T-helper 22 cell (primary cell): ENCODE measurements at regions not wholly inside any gene's neighbourhood (a gene's known extent, or its start where the extent isn't known, plus 50 kb on each side); places are given as distances from the start of the nearest gene placed in this dataset.
"Not testable (repeated sequence)": the region's sequence is repeated elsewhere in the genome, so short reads cannot be mapped to it uniquely, and the experiment has no call there.

Experiments used
- DNase-seq: peaks from one replicate; pipeline ENCODE4 v3.0.0-alpha.2; 2020; ENCODE audit warnings: low read depth

GRCh38 chr22:49349181-49349835, 478.4 kb downstream of the BRD1 start:
- no peak for DNase-seq

DNA sequence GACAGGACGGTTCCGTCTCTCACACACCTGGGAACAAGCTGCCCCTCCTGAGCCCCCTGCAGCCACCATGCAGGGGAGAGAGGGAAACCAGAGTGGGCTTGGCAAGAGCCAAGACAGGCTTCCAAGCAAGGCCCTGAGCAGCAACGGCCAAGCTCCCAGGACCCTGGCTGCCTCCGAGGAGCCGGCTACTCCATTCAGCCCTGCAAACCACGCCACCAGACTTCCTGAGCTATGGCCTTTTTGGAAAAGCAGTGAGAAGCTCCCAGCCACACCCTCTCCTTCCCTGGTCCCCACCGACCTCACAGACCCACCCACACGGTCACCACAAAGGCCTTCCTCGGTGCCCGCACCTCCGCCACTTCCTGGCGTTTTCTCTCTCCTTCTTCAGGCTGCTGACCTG, 479.0 kb downstream of the BRD1 start:
- no peak for DNase-seq

GRCh38 chr22:49347376-49347775, 480.3 kb downstream of the BRD1 start:
- DNase-seq, result no peak

- no peak for DNase-seq
Measured at GRCh38 chr22:49345896-49346295, 481.8 kb downstream of the BRD1 start.

GRCh38 chr22:49344656-49345055, 483.0 kb downstream of the BRD1 start:
- DNase-seq, result no peak

- no peak for DNase-seq
Measured at GRCh38 chr22:49344161-49344560, 483.5 kb downstream of the BRD1 start.

DNA sequence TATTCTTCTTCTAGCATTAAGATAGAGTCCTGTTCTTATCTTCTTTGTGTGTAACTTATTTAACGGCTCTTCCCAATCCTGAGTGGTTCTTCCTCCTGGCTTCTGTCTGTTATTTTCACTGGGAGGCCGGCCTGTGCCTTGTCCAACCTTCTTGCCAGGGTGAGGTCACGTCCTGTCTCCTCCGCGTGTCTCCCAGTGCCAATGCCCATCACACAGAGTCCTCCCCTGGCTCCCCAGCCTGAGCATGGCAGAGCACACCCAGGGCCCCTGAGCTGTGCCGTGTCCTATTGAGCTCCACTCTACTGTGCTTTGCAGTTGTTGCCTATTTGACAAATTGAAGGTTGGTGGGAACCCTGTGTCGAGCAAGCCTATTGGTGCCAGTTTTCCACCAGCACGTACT, 487.3 kb downstream of the BRD1 start:
- no peak for DNase-seq

GRCh38 chr22:49336483-49336882, 491.2 kb downstream of the BRD1 start:
- DNase-seq, result not testable (repeated sequence)

DNA sequence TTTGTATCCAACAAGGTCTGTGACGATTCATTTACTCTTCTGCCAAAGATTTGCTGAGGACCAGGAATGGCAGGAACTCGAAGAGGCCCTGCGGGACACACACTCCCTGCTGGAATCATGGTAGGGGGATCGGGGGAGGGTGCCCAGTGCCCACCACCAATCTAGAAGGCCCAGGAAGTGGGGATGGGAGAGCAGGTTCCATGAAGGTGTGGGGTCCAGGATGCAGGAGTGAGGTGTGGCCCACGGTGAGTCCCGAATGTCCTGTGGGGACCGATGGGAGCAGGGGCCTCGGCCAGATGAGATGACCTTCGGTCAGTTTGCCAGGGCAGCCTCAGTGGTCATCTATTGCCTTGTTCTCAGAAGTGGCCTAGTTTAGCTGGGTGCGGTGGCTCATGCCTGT, 492.7 kb downstream of the BRD1 start:
- DNase-seq, result no peak

DNA sequence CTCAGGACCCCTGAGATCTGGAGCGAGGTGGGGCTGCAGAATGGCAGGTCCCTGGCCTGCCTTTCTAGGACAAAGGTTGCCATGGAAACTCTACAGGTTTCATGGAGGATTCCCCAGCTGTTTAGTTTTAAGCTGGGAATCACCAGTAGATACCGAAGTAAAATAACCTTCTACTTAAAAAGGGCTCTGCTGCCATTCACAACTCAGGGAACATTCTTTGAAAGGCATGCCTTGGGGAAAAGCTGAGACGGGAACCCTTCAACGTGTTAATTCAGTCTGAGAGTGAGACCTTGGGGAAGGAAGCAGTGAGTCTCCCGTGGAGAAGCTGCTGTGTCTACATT, 493.3 kb downstream of the BRD1 start:
- DNase-seq, result no peak

- DNase-seq, result no peak
Measured at GRCh38 chr22:49333206-49333605, 494.5 kb downstream of the BRD1 start.

DNA sequence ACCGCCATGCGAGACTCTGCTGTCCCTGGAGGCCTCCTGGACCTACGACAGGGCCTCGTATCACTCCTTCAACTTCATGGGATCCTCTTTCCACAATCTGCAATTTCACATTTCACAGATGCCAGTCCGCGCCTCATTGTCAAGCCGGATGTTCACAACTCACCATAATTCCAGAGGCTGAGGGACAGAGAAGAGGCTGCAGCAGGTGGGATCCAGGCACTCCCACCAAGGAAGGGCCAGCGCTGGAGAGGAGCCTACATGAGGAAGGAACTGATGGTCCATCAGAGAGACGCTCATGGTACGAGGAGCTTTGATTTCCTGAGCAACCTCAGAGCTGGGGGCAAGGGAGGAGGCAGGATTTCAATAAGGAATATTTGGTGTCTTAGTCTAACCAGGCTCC, 495.0 kb downstream of the BRD1 start:
- no peak for DNase-seq

DNA sequence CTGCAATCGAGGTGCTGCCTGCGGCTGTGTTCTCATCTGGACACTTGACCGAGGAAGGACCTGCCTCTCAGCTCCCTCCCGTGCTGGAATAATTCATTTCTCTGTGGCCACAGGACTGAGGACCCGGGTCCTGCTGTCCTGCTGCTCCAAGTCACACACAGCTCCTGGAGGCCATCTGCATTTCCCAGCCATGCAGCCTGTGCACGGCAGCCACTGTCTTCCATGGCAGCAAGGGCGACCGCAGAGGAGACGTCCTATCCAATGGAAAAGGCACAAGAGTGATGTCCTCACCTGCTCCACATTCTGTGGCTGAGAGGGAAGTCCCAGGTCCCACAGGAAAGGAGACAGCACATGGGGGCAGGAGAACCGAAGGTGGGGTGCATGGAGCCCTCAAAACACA, 495.8 kb downstream of the BRD1 start:
- no peak for DNase-seq

- DNase-seq, result no peak
Measured at GRCh38 chr22:49331223-49331815, 496.4 kb downstream of the BRD1 start.

DNA sequence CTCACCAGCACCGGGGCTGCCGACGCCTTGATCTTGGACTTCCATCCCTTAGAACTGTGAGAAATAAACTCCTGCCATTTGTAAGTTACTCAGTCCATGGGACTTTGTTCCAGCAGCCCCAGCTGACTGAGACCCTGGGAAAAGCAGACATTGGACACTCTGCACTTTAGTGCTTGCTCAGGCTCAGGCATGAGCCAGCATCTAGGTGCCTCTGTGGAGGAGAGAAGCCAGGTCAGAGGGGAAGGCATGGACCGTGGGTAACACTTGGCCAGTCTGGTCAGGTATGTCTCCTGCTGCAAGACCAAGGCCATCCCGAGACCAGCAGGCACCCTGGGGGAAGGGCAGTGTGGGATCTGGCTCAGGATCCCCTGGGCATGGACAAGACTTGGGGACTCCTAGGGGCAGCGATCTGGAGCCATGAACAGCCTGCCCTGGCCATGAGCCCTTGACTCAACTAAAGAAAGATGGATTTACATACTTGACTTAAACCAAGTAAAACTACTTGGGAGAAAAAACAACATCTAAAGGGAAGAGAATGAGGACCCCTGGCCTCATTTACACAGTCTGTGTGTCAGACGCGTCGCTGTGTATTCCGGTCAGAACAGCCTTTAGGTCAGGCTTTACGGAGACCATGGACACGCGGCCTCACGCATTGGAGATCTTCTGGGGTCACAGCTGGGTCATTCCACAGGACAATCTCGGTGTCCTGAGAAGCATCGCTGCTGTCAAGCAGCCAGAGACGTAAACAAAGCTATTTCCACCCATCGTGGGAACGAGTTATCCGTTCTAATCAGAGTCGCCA, 497.1 kb downstream of the BRD1 start:
- no peak for DNase-seq

- DNase-seq, result no peak
Measured at GRCh38 chr22:49329636-49330035, 498.0 kb downstream of the BRD1 start.

- DNase-seq, result no peak
Measured at GRCh38 chr22:49328630-49329405, 498.9 kb downstream of the BRD1 start.

DNA sequence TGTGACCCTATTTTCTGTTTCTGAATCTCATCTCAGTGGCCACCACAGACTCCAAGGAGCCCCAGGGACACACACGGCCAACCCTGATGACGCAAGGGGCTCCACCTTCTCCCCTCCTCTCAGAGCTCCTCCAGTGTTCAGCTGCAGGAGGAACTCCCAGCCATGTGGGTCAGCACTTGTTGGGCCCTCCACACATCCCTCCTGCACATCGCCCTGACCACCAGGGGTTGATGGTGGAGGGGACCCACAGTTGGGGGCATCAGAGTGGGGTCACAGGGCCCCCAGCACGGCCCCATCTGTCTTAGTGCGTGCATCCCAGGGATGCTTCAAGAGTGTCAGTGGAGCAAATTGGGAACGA, 499.6 kb downstream of the BRD1 start:
- DNase-seq, result no peak

DNA sequence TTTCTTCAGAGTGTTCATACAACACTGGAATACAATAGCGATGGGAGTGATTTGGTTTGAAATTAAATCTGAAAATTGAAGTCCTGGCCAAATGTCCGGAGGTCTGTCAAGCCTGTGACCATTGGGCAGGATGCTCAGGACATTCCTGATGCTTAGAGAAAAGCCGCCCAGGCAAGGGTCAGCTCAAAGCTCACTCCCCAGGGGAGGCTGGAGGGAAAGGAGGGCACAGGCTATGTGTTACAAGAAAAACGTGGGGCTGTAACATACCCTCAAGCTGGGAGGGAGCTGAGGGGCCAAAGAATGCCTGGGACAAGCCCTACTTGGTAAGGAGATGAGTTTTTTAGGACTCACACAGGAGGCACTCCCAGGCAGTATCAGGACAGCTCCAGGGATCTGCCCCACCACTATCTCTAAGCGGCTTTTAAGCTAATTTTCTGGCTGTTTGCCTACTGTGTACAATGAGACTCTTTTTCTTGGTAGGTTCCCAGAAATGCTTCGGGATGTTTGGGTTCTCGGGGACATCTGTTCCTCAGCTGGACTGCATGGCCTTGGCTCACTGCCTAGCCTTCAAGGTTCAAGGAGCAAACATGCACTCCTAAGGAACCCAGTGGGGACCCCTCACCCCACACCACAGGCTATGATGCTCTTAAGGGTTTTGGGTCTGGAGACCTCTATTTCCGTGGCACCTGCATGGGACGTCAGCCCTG, 500.1 kb downstream of the BRD1 start:
- no peak for DNase-seq

GRCh38 chr22:49326558-49326957, 501.1 kb downstream of the BRD1 start:
- DNase-seq, result no peak

GRCh38 chr22:49325531-49326395, 501.9 kb downstream of the BRD1 start:
- no peak for DNase-seq
